Esophagus squamous epithelium (tissue), 4 donors: ENCODE measurements at regions not wholly inside any gene's neighbourhood (a gene's known extent, or its start where the extent isn't known, plus 50 kb on each side); places are given as distances from the start of the nearest gene placed in this dataset.

Source experiments
- CTCF ChIP-seq, 6 experiments: fragments of 450-650 bp in 4 of 6; fragments of 200-600 bp in 2 of 6; sonication (generic) in 2 of 6; IDR thresholded peaks; one replicate each; pipeline ENCODE4 v1.5.1; 2016 to 2019; ENCODE audit warnings: antibody characterized with exemption in 6 of 6, mild to moderate bottlenecking in 4 of 6, moderate library complexity in 4 of 6
- POLR2A ChIP-seq, 4 donors: fragments of 450-650 bp; IDR thresholded peaks; one replicate each; pipeline ENCODE4 v1.6.1; 2017; ENCODE audit warnings: antibody characterized with exemption in 4 of 4, mild to moderate bottlenecking in 4 of 4, moderate library complexity in 3 of 4

- TF ChIP-seq POLR2A (IDR thresholded peaks at IDR 0.05) (no peak), CTCF (IDR thresholded peaks at IDR 0.05) (no peak)
These were observed 268.1 kb downstream of the IPO8 start for GRCh38 chr12:30427555-30427954.
